Subcutaneous abdominal adipose tissue (tissue), 5 donors: ENCODE measurements at regions not wholly inside any gene's neighbourhood (a gene's known extent, or its start where the extent isn't known, plus 50 kb on each side); places are given as distances from the start of the nearest gene placed in this dataset.
"Not testable (repeated sequence)": the region's sequence is repeated elsewhere in the genome, so short reads cannot be mapped to it uniquely, and the experiment has no call there.

Source experiments
- H3K27ac ChIP-seq: one replicate; pipeline ENCODE4 v1.7.0; 2013; ENCODE audit warnings: low read depth, mild to moderate bottlenecking, inconsistent platforms, low read length, moderate library complexity
- H3K27me3 ChIP-seq, 5 donors: one replicate each; pipeline ENCODE4 v1.7.0; 2013; ENCODE audit warnings: low read length in 5 of 5, inconsistent platforms in 1 of 5; ENCODE audit not compliant: control insufficient read depth in 5 of 5, insufficient read depth in 4 of 5
- H3K36me3 ChIP-seq, 5 donors: one replicate each; pipeline ENCODE4 v1.7.0; 2013; ENCODE audit warnings: low read length in 5 of 5; ENCODE audit not compliant: control insufficient read depth in 5 of 5, insufficient read depth in 5 of 5
- H3K4me1 ChIP-seq, 5 donors: one replicate each; pipeline ENCODE4 v1.7.0; 2013; ENCODE audit warnings: low read length in 5 of 5, mild to moderate bottlenecking in 3 of 5, moderate library complexity in 1 of 5; ENCODE audit not compliant: control insufficient read depth in 5 of 5, insufficient read depth in 5 of 5
- H3K4me3 ChIP-seq, 5 donors: one replicate each; pipeline ENCODE4 v1.7.0; 2013; ENCODE audit warnings: low read length in 5 of 5, low read depth in 1 of 5
- H3K9ac ChIP-seq, 5 donors: one replicate each; pipeline ENCODE4 v1.7.0; 2013; ENCODE audit warnings: low read length in 5 of 5, mild to moderate bottlenecking in 4 of 5, moderate library complexity in 3 of 5
- H3K9me3 ChIP-seq, 5 donors: one replicate each; pipeline ENCODE4 v1.7.0; 2013; ENCODE audit warnings: low read length in 5 of 5; ENCODE audit not compliant: control insufficient read depth in 5 of 5
- donor health status: healthy.
- donor health status: healthy.
- donor health status: healthy.
- donor health status: healthy.
- donor health status: healthy.

GRCh38 chr3:110704332-110704731 is 367.3 kb upstream of the NECTIN3 start:
- H3K9me3 ChIP-seq, H3K27ac ChIP-seq, H3K4me3 ChIP-seq, H3K4me1 ChIP-seq, H3K36me3 ChIP-seq, H3K9ac ChIP-seq, H3K27me3 ChIP-seq: not testable (repeated sequence)

- H3K27me3 ChIP-seq = no peaks in the 10 kb centered on the region
- no peak overlapping the region for H3K4me3 ChIP-seq
- no peak overlapping the region for H3K9ac ChIP-seq
- H3K36me3 ChIP-seq = no peaks in the 10 kb centered on the region
- no peaks in the 10 kb centered on the region for H3K4me1 ChIP-seq
- H3K27ac ChIP-seq = no peak overlapping the region
- no peaks in the 10 kb centered on the region for H3K9me3 ChIP-seq
These were observed 363.5 kb upstream of the NECTIN3 start for GRCh38 chr3:110708156-110708555.

- no peak overlapping the region for H3K4me3 ChIP-seq
- no peaks in the 10 kb centered on the region for H3K27me3 ChIP-seq
- H3K9ac ChIP-seq = no peak overlapping the region
- H3K4me1 ChIP-seq = no peaks in the 10 kb centered on the region
- no peaks in the 10 kb centered on the region for H3K36me3 ChIP-seq
- H3K9me3 ChIP-seq = no peaks in the 10 kb centered on the region
- no peak overlapping the region for H3K27ac ChIP-seq
These were observed 361.5 kb upstream of the NECTIN3 start for GRCh38 chr3:110710156-110710555.

- Histone ChIP-seq H3K9me3 (no peaks in the 10 kb centered on the region), H3K9ac (no peak overlapping the region), H3K4me1 (no peaks in the 10 kb centered on the region), H3K36me3 (no peaks in the 10 kb centered on the region), H3K27me3 (no peaks in the 10 kb centered on the region), H3K4me3 (no peak overlapping the region), H3K27ac (no peak overlapping the region)
These were observed 361.0 kb upstream of the NECTIN3 start for GRCh38 chr3:110710603-110711002.

- H3K27ac ChIP-seq = no peak overlapping the region
- no peak overlapping the region for H3K9ac ChIP-seq
These were observed 360.3 kb upstream of the NECTIN3 start for GRCh38 chr3:110711130-110711832.

GRCh38 chr3:110711851-110712516 is 359.6 kb upstream of the NECTIN3 start:
- no peak overlapping the region for H3K4me3 ChIP-seq
- no peak overlapping the region for H3K9ac ChIP-seq
- no peaks in the 10 kb centered on the region for H3K4me1 ChIP-seq
- no peaks in the 10 kb centered on the region for H3K36me3 ChIP-seq
- no peaks in the 10 kb centered on the region for H3K9me3 ChIP-seq
- no peak overlapping the region for H3K27ac ChIP-seq
- no peaks in the 10 kb centered on the region for H3K27me3 ChIP-seq

More at GRCh38 chr3:110711130-110711832, 360.3 kb upstream of the NECTIN3 start:
- Histone ChIP-seq H3K4me1 (no peaks in the 10 kb centered on the region), H3K36me3 (no peaks in the 10 kb centered on the region), H3K9me3 (no peaks in the 10 kb centered on the region), H3K27me3 (no peaks in the 10 kb centered on the region), H3K4me3 (no peak overlapping the region)

- no peaks in the 10 kb centered on the region for H3K36me3 ChIP-seq
- H3K27me3 ChIP-seq = no peaks in the 10 kb centered on the region
- no peak overlapping the region for H3K9ac ChIP-seq
These were observed 344.6 kb upstream of the NECTIN3 start for GRCh38 chr3:110727056-110727455.

GRCh38 chr3:110731148-110731547 is 340.5 kb upstream of the NECTIN3 start:
- Histone ChIP-seq H3K4me3 (no peak overlapping the region), H3K4me1 (no peaks in the 10 kb centered on the region), H3K9ac (no peak overlapping the region), H3K9me3 (peaks cover 0 to 5% (median 0%) of the 10 kb centered on the region in 5 donors), H3K27ac (no peak overlapping the region), H3K27me3 (no peaks in the 10 kb centered on the region), H3K36me3 (no peaks in the 10 kb centered on the region)

More at GRCh38 chr3:110727056-110727455, 344.6 kb upstream of the NECTIN3 start:
- H3K27ac ChIP-seq = no peak overlapping the region
- H3K4me3 ChIP-seq = no peak overlapping the region
- peaks cover 0 to 5% (median 0%) of the 10 kb centered on the region in 5 donors for H3K9me3 ChIP-seq
- no peaks in the 10 kb centered on the region for H3K4me1 ChIP-seq

- no peak overlapping the region for H3K27ac ChIP-seq
These were observed 339.2 kb upstream of the NECTIN3 start for GRCh38 chr3:110732420-110732819.

GRCh38 chr3:110733045-110733444 is 338.6 kb upstream of the NECTIN3 start:
- Histone ChIP-seq H3K27me3 (no peaks in the 10 kb centered on the region), H3K9ac (no peak overlapping the region), H3K27ac (no peak overlapping the region), H3K4me3 (no peak overlapping the region), H3K36me3 (no peaks in the 10 kb centered on the region), H3K9me3 (peaks cover 0 to 5% (median 0%) of the 10 kb centered on the region in 5 donors), H3K4me1 (no peaks in the 10 kb centered on the region)

More at GRCh38 chr3:110732420-110732819, 339.2 kb upstream of the NECTIN3 start:
- H3K9ac ChIP-seq = no peak overlapping the region
- no peaks in the 10 kb centered on the region for H3K27me3 ChIP-seq
- H3K4me3 ChIP-seq = no peak overlapping the region
- no peaks in the 10 kb centered on the region for H3K4me1 ChIP-seq
- H3K36me3 ChIP-seq = no peaks in the 10 kb centered on the region
- H3K9me3 ChIP-seq = peaks cover 0 to 5% (median 0%) of the 10 kb centered on the region in 5 donors
